ENCODE measurements at regions not wholly inside any gene's neighbourhood (a gene's known extent, or its start where the extent isn't known, plus 50 kb on each side); places are given as distances from the start of the nearest gene placed in this dataset.

DNA sequence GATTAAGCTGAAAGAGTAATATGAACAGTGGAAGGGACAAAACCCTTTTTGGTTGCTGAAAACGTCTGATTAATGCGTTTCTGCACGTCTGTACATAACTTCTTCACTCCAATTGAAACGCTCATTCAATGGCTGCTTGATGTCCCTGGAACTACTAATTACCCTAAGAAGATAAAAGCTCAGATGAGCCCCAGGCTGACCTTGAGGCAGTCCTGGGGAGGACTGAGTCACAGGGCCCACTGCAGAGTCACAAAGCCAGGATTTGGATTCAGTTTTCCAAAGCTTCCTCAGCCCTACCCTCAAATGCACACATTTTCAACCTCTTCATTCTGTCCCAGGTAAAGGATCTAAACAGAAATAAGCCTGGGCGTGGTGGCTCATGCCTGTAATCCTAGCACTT, 75.0 kb upstream of the FLT1 start:
- Mint-ChIP-seq H3K4me3 (no peak overlapping the region), H3K36me3 (ENCODE audit: low read depth) (no peaks in the 10 kb centered on the region), H3K27me3 (peaks cover 4% of the 10 kb centered on the region), H3K4me1 (ENCODE audit: low read depth) (peaks cover 5% of the 10 kb centered on the region), H3K9me3 (no peaks in the 10 kb centered on the region), H3K27ac (no peak overlapping the region)
- TF ChIP-seq, protein P1, sequence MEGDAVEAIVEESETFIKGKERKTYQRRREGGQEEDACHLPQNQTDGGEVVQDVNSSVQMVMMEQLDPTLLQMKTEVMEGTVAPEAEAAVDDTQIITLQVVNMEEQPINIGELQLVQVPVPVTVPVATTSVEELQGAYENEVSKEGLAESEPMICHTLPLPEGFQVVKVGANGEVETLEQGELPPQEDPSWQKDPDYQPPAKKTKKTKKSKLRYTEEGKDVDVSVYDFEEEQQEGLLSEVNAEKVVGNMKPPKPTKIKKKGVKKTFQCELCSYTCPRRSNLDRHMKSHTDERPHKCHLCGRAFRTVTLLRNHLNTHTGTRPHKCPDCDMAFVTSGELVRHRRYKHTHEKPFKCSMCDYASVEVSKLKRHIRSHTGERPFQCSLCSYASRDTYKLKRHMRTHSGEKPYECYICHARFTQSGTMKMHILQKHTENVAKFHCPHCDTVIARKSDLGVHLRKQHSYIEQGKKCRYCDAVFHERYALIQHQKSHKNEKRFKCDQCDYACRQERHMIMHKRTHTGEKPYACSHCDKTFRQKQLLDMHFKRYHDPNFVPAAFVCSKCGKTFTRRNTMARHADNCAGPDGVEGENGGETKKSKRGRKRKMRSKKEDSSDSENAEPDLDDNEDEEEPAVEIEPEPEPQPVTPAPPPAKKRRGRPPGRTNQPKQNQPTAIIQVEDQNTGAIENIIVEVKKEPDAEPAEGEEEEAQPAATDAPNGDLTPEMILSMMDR (IDR thresholded peaks at IDR 0.05): no peak
- ATAC-seq: no peak
- DNase-seq: no peak
- intact Hi-C loops (cut with micrococcal nuclease): no loop called here
- ChIA-PET CTCF (no interaction called here), POLR2A (no interaction called here)

GRCh38 chr13:28568286-28568685, 73.4 kb upstream of the FLT1 start:
- Mint-ChIP-seq H3K36me3 (ENCODE audit: low read depth) (no peaks in the 10 kb centered on the region), H3K27me3 (peaks cover 3% of the 10 kb centered on the region), H3K4me1 (ENCODE audit: low read depth) (no peaks in the 10 kb centered on the region), H3K4me3 (no peak overlapping the region), H3K9me3 (no peaks in the 10 kb centered on the region), H3K27ac (no peak overlapping the region)
- TF ChIP-seq, protein P1 (IDR thresholded peaks at IDR 0.05): no peak
- DNase-seq: no peak
- no peak for ATAC-seq
- ChIA-PET POLR2A (no interaction called here), CTCF (no interaction called here)
- intact Hi-C loops (cut with micrococcal nuclease): no loop called here

DNA sequence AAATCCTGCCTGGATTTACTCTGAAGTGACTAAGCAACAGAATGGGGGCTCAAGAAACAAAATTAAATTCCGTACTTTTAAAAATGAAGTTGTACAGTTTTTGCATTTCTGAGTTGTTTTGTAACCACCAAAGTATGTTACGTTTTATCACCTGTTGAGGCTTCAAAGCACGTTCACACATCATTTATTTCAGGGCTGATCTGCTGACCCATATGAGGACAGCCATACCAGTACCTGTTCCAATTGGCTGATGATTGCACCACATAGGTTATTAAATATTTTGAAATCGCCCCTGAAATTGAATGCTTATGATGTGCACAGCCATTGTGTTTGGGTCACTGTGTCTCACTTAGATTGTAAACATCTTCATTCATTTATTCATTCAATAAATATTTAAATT, 72.0 kb upstream of the FLT1 start:
- intact Hi-C loops (cut with micrococcal nuclease): no loop called here

GRCh38 chr13:28566283-28566682, 71.4 kb upstream of the FLT1 start:
- POLR2A ChIA-PET: no interaction called here
- CTCF ChIA-PET: no interaction called here
- H3K4me3 Mint-ChIP-seq: no peak overlapping the region
- ATAC-seq (no peak), DNase-seq (no peak)
- no peak overlapping the region for H3K27ac Mint-ChIP-seq
- no peaks in the 10 kb centered on the region for H3K36me3 Mint-ChIP-seq (ENCODE audit: low read depth)
- TF ChIP-seq, protein P1 (IDR thresholded peaks at IDR 0.05): no peak
- peaks cover 3% of the 10 kb centered on the region for H3K27me3 Mint-ChIP-seq
- no peaks in the 10 kb centered on the region for H3K9me3 Mint-ChIP-seq
- intact Hi-C loops (cut with micrococcal nuclease): no loop called here
- H3K4me1 Mint-ChIP-seq (ENCODE audit: low read depth): no peaks in the 10 kb centered on the region

More for the DNA sequence above, 72.0 kb upstream of the FLT1 start:
- TF ChIP-seq, protein P1 (IDR thresholded peaks at IDR 0.05): no peak
- H3K9me3 Mint-ChIP-seq: no peaks in the 10 kb centered on the region
- H3K27ac Mint-ChIP-seq: no peak overlapping the region
- no peak for DNase-seq
- no peaks in the 10 kb centered on the region for H3K36me3 Mint-ChIP-seq (ENCODE audit: low read depth)
- H3K4me1 Mint-ChIP-seq (ENCODE audit: low read depth): no peaks in the 10 kb centered on the region
- H3K27me3 Mint-ChIP-seq: peaks cover 3% of the 10 kb centered on the region
- CTCF ChIA-PET: no interaction called here
- H3K4me3 Mint-ChIP-seq: no peak overlapping the region
- no peak for ATAC-seq
- POLR2A ChIA-PET: no interaction called here

DNA sequence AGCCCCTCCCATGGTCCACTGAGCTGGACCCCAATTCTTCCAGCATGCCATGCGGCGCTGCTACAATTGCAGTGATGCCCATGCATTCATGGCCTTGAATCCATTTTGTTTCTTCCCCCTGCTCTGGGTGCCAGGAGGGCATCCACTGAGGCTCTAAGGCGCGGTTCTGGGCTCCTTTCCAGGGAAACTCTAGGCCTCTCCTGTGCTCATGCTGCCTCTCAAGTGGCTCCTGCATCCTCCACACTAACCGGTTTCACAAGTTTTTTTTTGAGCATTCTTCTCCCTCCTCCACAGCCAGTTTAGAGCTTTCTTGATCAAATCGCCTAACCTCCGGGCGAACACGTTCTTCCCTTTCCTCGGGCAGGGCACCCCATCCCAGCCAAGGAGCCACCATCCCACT, 69.1 kb upstream of the FLT1 start:
- Mint-ChIP-seq H3K4me3 (no peak overlapping the region), H3K27me3 (peaks cover 6% of the 10 kb centered on the region), H3K4me1 (ENCODE audit: low read depth) (no peaks in the 10 kb centered on the region), H3K9me3 (no peaks in the 10 kb centered on the region), H3K36me3 (ENCODE audit: low read depth) (no peaks in the 10 kb centered on the region), H3K27ac (no peak overlapping the region)
- intact Hi-C loops (cut with micrococcal nuclease): no loop called here
- DNase-seq (no peak), ATAC-seq (no peak)
- ChIA-PET POLR2A (no interaction called here), CTCF (no interaction called here)
- TF ChIP-seq, protein P1 (IDR thresholded peaks at IDR 0.05): no peak
